DND-41 (cell line): ENCODE measurements at regions not wholly inside any gene's neighbourhood (a gene's known extent, or its start where the extent isn't known, plus 50 kb on each side); places are given as distances from the start of the nearest gene placed in this dataset.

Experiments used
- ATAC-seq: fragments of 200-7000 bp; cut with Tn5 transposase; 3 replicates; pipeline ENCODE4 v1.9.1; 2021; ENCODE audit warnings: low read depth; ENCODE audit not compliant: insufficient read depth
- DNase-seq: peaks from one replicate; pipeline ENCODE4 v3.0.0-alpha.2; 2020
- H2AFZ ChIP-seq: 2 replicates; pipeline ENCODE4 v1.6.0; 2012; ENCODE audit warnings: low read depth, low read length
- H3K27ac ChIP-seq: 2 replicates; pipeline ENCODE4 v1.5.1; 2012; ENCODE audit warnings: low read length, inconsistent platforms
- H3K27me3 ChIP-seq: fragments of 200-600 bp; sonication (generic); 2 replicates; pipeline ENCODE4 v1.6.0; 2012; ENCODE audit warnings: low read length, mild to moderate bottlenecking, inconsistent platforms; ENCODE audit not compliant: insufficient read depth, poor library complexity
- H3K36me3 ChIP-seq: 2 replicates; pipeline ENCODE4 v1.5.1; 2012; ENCODE audit warnings: low read length, inconsistent platforms; ENCODE audit not compliant: insufficient read depth
- H3K4me1 ChIP-seq: 2 replicates; pipeline ENCODE4 v1.5.1; 2012; ENCODE audit warnings: mild to moderate bottlenecking, low read length; ENCODE audit not compliant: insufficient read depth
- H3K4me2 ChIP-seq: 2 replicates; pipeline ENCODE4 v1.6.0; 2012; ENCODE audit warnings: mild to moderate bottlenecking, moderate library complexity, low read length, inconsistent platforms; ENCODE audit not compliant: insufficient read depth
- H3K4me3 ChIP-seq, 2 experiments: fragments of 200-600 bp in 1 of 2; shearing (Covaris generic) in 1 of 2; 2 replicates each; pipeline ENCODE4 v1.5.1; 2012 to 2016; ENCODE audit warnings: inconsistent platforms in 2 of 2, low read length in 2 of 2, mild to moderate bottlenecking in 2 of 2, low read depth in 1 of 2, moderate library complexity in 1 of 2
- H3K79me2 ChIP-seq: 2 replicates; pipeline ENCODE4 v1.6.0; 2012; ENCODE audit warnings: low read length, inconsistent platforms; ENCODE audit not compliant: insufficient read depth
- H3K9ac ChIP-seq: 2 replicates; pipeline ENCODE4 v1.6.0; 2012; ENCODE audit warnings: low read depth, mild to moderate bottlenecking, inconsistent platforms, low read length, moderate library complexity
- H3K9me3 ChIP-seq: 2 replicates; pipeline ENCODE4 v1.5.1; 2012; ENCODE audit warnings: low read length, moderate library complexity, mild to moderate bottlenecking, inconsistent platforms; ENCODE audit not compliant: insufficient read depth, severe bottlenecking
- H4K20me1 ChIP-seq: 2 replicates; pipeline ENCODE4 v1.6.0; 2012; ENCODE audit warnings: low read length; ENCODE audit not compliant: insufficient read depth
- CTCF ChIP-seq: IDR thresholded peaks from 2 replicates; pipeline ENCODE4 v1.5.1; 2012; ENCODE audit warnings: borderline replicate concordance, low read length, moderate library complexity, mild to moderate bottlenecking; ENCODE audit not compliant: poor library complexity, severe bottlenecking; ENCODE audit errors: extremely low read depth
- EZH2 ChIP-seq: IDR thresholded peaks from 3 replicates; pipeline ENCODE4 v1.6.1; 2012; ENCODE audit warnings: borderline replicate concordance, low read depth, mild to moderate bottlenecking, moderate library complexity, low read length, inconsistent platforms; ENCODE audit not compliant: severe bottlenecking

- no peak overlapping the region for H3K4me2 ChIP-seq
- 0 out of 2 replicates have a peak, but pooled peaks cover 10% of the 10 kb centered on the region for H4K20me1 ChIP-seq
- DNase-seq (no peak), ATAC-seq (no peak)
- H3K9ac ChIP-seq: no peak overlapping the region
- H3K27me3 ChIP-seq: no peaks in the 10 kb centered on the region
- no peaks in the 10 kb centered on the region for H3K4me1 ChIP-seq
- no peaks in the 10 kb centered on the region for H3K79me2 ChIP-seq
- no peak overlapping the region for H3K27ac ChIP-seq
- H3K4me3 ChIP-seq: no peak overlapping the region
- no peak for TF ChIP-seq EZH2
- TF ChIP-seq CTCF: no peak
- no peak overlapping the region for H2AFZ ChIP-seq
- no peaks in the 10 kb centered on the region for H3K9me3 ChIP-seq
- no peaks in the 10 kb centered on the region for H3K36me3 ChIP-seq
Observed at GRCh38 chr3:13207975-13208705, 134.9 kb upstream of the IQSEC1 start.

GRCh38 chr3:13207578-13207922 is 134.3 kb upstream of the IQSEC1 start:
- no peaks in the 10 kb centered on the region for H3K9me3 ChIP-seq
- no peaks in the 10 kb centered on the region for H3K27me3 ChIP-seq
- H2AFZ ChIP-seq: no peak overlapping the region
- no peak overlapping the region for H3K27ac ChIP-seq
- TF ChIP-seq EZH2 (no peak), CTCF (no peak)
- H3K79me2 ChIP-seq: no peaks in the 10 kb centered on the region
- H4K20me1 ChIP-seq: 0 out of 2 replicates have a peak, but pooled peaks cover 10% of the 10 kb centered on the region
- no peaks in the 10 kb centered on the region for H3K4me1 ChIP-seq
- H3K4me3 ChIP-seq: no peak overlapping the region
- H3K36me3 ChIP-seq: no peaks in the 10 kb centered on the region
- no peak overlapping the region for H3K9ac ChIP-seq
- H3K4me2 ChIP-seq: no peak overlapping the region
- ATAC-seq: no peak
- DNase-seq: no peak

GRCh38 chr3:13206799-13207577 is 133.8 kb upstream of the IQSEC1 start:
- no peaks in the 10 kb centered on the region for H3K79me2 ChIP-seq
- no peak overlapping the region for H3K9ac ChIP-seq
- ATAC-seq: no peak
- H3K36me3 ChIP-seq: no peaks in the 10 kb centered on the region
- no peak for DNase-seq
- no peak for TF ChIP-seq CTCF
- TF ChIP-seq EZH2: no peak
- no peak overlapping the region for H3K4me2 ChIP-seq
- H3K27ac ChIP-seq: no peak overlapping the region
- H2AFZ ChIP-seq: no peak overlapping the region
- no peak overlapping the region for H3K4me3 ChIP-seq
- H3K9me3 ChIP-seq: no peaks in the 10 kb centered on the region
- H3K27me3 ChIP-seq: no peaks in the 10 kb centered on the region
- 0 out of 2 replicates have a peak, but pooled peaks cover 10% of the 10 kb centered on the region for H4K20me1 ChIP-seq
- no peaks in the 10 kb centered on the region for H3K4me1 ChIP-seq
